ENCODE measurements at regions not wholly inside any gene's neighbourhood (a gene's known extent, or its start where the extent isn't known, plus 50 kb on each side); places are given as distances from the start of the nearest gene placed in this dataset.

- no peak for DNase-seq
Measured at GRCh38 chr2:8405334-8405733, 276.5 kb upstream of the ID2 start.

GRCh38 chr2:8406271-8406670, 275.6 kb upstream of the ID2 start:
- DNase-seq: no peak

DNA sequence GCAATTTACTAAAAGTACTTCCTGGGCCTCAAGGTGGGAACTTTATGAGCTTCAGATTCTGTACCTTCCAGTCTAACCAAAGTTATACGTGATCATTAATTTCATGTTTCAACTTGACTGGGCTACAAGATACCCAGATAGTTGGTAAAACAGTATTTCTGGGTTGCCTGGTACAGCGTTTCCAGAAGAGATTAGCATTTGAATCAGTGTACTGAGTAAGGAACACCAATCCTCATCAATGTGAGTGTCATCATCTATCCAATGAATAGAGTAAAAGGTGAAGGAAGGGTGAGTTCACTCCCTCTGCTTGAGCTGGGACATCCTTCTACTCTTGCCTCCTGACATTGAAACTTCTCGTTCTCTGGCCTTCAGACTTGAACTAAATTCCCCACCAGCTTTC, 274.5 kb upstream of the ID2 start:
- no peak for DNase-seq

GRCh38 chr2:8408560-8409460, 273.0 kb upstream of the ID2 start:
- DNase-seq: peak; percentile 78

DNA sequence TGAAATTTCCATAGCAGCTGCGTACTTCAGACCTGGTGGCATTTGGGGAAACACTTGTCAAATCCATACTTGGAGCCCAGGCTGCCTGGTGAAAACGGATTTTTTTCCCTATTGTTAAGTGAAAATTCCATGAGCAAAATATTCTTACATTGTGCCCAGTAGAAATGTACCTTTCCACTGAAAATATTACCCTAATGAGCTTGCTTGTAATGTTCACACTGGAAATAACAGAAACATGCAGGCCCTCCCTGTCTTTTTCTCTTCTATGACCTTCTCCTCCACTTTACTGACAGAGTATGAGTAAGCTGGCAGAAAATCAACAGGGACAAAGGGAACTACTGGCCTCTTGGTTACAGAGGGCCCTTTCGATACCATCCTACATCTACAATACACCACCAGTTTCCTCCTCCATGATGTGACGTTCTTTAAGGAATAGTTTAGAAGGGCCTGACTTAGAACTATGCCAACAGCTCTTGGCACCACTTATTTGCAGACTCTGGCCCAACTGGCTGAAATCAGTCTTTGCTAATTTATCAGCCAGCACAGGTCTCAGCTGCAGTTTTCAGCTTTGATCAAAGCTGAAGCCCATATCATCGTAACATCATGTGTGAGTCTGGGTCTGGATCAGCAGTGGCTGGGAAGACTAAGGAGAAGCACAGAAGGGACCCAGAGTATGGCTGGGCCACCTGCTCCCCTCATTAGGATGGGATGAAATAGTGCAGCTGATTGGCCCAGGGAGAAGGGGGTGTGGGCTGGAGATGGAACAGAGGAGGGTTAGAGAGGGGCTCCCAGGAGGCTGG, 272.2 kb upstream of the ID2 start:
- DNase-seq: peak; percentile 55

DNA sequence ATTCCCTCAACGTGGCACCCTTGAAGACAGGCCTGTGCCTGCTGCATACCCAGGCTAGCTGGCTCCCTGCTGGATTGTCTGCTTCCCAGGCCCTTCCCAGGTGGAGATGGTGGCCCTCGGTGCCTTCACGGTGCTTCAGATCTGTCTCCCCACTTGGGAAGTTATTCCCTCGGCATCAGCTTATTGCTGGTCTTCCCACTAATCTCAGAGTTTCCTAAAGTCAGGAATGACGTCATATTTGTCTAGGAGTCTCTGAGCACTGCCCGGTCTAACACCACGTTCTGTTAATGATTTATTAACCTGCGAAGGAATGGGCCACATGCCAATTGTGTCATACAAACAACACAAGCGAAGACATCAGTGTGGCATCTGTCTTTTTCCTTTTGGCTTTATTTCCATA, 269.8 kb upstream of the ID2 start:
- no peak for DNase-seq

- no peak for DNase-seq
Measured at GRCh38 chr2:8412586-8412985, 269.3 kb upstream of the ID2 start.

DNA sequence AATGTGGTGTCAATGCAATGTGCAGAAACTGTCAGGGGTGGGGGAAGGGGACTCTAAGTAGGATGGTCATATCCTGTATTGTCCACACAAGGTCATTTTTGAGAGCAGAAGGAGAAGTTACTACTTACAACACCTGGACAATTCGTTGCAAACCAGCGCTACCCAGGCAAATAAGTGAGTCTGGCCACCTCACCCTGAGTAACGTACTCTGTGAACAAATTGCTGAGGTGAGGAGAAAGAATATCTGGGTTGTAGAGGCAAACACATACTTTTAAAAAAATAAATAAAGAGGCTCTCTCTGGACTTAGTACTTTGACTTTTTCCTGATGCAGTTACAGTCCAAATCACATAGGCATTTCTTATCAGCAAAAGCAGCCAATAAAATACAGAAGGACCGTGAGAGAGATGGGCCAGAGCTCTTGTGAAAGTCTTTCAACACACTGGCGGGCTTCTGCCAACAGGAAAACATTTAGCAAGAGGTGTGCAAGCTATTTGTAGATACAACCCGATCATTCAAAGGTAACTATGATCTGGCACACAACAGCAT, 268.2 kb upstream of the ID2 start:
- no peak for DNase-seq

DNA sequence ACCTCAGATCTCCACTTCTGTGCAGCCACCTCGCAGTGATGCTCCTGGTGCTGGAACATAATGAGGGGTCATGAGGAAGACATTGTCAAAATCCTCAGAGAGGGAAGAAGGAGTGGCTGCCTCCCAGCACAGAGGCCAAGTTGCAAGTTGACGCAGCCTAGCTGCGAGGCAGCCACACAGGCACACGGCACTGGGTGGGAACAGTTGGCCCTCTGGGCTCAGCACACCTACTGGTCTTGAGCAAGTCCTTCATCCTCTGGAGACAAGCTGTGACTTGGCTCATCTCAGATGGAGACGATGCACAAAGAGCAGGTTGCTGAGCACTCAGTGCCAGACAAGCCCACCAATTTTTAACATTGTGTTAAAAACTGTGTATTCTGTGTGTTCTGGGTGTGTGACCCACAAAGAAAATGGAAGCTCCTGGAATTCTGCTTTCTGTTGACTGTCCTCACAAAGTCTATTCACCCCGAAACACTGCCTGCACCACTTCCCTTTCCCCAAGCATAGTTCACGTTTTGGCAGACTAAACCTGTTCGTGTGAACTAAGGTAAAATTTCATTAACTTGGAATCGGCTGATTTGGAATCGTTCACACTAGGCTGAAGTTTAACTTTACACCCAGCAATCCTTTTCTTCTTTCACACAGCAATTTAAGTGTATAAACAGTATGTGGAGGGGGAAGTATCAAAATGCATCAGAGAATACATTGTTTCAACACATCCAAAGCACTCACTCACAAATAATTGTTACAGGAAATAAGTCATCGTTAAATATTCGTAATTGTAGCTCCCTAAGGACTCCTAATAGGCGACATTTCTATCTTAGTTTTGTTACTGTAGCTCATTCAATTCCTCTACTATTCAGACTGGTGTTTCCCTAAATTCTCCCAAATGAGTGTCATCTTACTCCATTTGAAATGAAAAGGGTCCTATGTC, 266.6 kb upstream of the ID2 start:
- no peak for DNase-seq

DNA sequence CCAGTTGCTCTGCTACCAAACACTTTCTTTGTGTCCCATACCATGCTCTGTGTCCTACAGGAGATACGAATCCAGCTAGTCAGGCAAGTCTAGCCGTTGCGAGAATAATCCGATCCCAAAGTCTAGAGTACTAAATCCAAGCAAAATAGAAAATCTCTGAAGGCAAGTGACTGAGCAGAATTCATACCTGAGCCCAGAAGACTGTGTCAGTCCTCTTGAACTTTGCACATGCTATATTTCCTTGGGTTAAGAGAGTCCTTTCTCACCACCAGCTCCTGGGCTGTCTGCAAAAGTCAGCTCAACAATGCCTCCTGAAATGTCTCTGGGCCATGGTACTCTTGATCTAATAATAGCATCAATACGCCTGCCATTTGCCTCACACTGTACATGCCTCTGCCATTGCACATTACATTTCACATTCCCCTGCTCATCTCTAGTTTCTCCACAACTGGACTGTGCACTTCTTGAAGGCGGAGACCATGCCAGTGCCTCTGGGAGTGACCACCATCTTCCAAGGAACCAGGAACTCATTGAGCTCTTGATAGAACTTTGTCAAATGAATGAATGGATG, 265.8 kb upstream of the ID2 start:
- DNase-seq: no peak

DNA sequence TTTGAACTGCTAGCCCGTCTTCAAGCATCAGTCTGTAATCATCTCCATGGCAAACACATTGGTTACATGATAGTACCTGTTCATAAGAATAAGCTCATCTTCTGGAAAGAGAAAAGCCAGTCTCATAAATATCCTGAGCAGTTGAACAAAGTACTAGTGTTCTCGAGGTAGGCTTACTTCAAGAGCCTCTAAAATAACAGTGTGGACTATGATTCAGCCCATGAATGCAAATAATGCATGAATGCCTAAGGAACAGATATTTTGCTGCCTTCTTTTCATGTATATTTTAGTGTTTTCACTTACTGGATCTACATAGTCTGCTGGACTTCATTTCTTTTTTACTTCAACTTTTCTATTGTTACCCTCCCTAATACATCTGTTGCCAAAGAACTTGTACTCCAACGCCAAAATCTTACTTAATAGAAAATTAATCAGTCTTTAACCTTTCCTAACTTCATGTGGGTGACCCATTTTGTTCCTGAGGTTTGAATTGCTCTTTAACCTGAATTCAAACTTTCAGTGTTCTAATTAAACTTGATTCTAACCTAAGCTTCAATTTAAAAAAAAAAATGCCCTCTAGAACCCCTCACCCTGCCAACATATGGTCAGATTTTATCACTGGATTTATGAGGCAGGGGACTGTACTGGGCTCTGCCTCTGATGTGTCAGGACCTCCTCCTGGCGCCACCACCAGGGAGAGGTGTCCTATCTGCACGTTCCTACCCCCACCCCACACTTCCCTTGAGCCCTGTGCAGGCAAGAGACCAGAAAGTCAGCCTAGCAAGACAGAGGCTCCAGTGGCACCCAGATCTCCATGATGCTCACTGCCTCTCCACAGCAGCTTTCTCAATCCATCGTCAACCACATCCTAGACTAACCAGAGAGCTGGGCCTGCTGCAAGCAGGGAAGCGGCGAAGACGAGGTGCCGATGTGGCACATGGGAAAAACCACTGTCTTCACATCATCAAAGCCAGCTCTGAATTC, 264.7 kb upstream of the ID2 start:
- peak; percentile 47 for DNase-seq

DNA sequence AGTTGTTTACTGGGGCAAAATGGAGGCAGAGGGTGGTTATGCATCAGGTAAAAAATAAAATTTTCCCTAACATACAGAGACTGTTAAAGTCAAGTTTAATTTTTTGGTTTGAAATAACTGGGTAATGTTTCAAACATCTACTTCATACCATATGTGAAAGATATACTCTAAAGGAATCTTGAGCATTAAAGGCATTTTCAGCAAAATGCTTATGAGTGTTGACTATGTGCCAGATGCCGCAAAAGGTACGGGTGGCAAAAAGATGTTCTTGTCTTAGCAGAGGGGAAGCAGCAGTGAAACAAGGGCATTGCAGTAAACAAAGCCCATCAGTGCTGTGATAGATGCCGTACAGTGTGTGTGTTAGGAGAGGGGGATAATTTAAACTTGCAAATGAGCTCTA, 263.1 kb upstream of the ID2 start:
- no peak for DNase-seq

DNA sequence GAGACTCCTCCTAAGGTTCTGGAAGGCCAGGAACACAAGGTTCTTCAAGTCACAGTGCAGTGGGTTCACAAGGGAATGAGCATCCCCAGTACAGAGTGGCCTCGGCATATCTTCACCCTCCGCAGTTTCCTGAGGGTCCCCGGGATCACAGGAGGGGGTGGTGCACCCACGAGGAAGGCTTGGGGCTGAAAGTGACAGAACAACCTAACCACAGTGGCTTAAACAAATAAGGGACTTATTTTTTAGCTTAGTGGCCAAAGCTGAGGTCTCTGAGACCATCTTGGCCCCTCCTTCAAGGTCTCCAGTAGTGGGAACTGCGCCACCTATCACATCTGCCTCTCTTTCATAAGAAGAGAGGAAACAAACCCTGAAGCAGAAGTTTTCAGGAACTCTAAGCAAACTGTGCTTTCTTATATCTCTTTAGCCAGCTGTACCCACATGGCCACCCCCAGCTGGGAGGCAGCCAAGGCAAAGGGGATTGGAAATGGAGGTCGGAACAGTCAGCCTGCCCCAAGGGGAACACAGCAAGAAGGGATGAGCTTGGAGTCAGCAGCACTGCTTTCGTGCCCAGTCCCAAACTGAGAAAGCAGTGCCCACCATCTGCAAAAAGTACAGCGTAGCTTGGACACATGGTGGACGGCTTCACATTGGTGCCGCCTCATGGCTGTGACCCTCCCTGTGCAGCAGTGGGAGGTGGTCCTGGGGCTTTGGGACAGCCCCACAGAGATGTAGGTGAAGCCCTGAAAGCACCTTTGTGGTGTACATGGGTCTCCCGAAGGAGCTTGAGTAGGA, 260.0 kb upstream of the ID2 start:
- peak; percentile 52 for DNase-seq

DNA sequence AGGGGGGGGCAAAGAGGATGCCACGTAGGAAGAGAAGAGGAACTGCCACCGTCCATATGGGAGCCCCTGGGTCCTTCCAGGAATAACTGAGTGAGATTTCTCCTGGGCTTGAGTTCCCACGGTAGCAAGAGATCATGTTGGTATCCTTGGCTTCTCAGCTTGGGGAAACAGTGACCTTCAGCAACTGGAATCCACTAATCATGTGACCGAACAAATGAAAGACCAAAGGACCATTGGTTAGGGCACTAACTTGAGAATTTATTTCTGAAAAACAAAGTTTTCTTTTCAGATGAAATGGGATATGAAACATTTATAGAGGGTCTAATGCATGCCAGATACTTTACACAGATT, 259.4 kb upstream of the ID2 start:
- DNase-seq: no peak

DNA sequence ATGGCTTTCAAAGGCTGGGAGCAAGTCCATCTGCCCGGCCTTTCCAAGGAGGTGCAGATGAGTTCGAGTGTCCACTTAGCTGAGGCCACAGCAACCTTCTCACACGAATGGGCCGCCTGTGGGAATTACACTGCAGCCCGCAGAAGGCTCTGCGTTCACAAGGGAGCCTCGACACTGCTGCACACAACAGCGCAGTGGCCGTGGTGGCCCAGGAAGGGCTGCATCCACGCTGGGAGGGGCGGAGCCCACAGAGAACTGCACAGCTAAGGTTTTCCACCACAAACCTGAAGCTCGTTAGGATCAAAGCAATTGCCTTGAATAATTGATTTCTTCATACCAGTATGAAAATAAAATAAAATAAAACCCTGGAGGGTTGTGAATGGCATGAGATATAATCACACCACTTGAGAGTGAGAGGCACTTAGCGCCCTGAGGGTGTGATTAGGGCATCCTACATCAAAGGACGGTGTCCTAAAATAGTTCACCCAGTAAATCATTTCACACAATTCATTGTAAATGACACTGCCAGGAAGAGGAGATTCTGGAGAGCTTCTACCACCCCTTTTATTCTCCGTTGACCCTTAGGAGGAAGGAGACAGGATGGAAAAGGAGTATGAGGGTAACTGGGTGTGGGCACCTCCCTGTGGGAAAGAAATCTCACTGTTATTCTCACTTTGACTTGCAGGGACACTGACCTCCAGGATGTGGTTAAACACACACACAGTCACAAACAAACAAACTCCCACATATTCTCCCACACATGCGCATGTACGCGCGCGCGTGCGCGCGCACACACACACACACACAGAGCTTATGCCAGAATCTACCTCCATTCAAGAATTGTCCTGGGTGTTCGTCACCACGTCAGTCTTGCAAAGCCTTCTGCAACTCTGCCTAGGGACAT, 256.6 kb upstream of the ID2 start:
- DNase-seq: peak; percentile 63

GRCh38 chr2:8426550-8426949, 255.3 kb upstream of the ID2 start:
- DNase-seq: no peak

- peak; percentile 51 for DNase-seq
Measured at GRCh38 chr2:8427211-8427610, 254.6 kb upstream of the ID2 start.

- DNase-seq: peak; percentile 50
Measured at GRCh38 chr2:8430628-8431027, 251.2 kb upstream of the ID2 start.

GRCh38 chr2:8431446-8432125, 250.3 kb upstream of the ID2 start:
- peak; percentile 37 for DNase-seq
